Peyer's patch (tissue), 4 donors: ENCODE measurements at regions not wholly inside any gene's neighbourhood (a gene's known extent, or its start where the extent isn't known, plus 50 kb on each side); places are given as distances from the start of the nearest gene placed in this dataset.

Experiments used
- DNase-seq, 3 donors: peaks; one replicate each; pipeline ENCODE4 v3.0.0-alpha.2; 2017 to 2019
- H3K27ac ChIP-seq, 4 donors: fragments of 200-600 bp; sonication (generic); one replicate each; pipeline ENCODE4 v1.5.1; 2016 to 2019
- H3K27me3 ChIP-seq, 2 donors: fragments of 200-600 bp; sonication (generic); one replicate each; pipeline ENCODE4 v1.5.1; 2019
- H3K36me3 ChIP-seq, 3 donors: fragments of 200-600 bp; sonication (generic); one replicate each; pipeline ENCODE4 v1.5.1; 2016 to 2019
- H3K4me1 ChIP-seq, 4 donors: fragments of 200-600 bp; sonication (generic); one replicate each; pipeline ENCODE4 v1.5.1; 2016 to 2019
- H3K4me3 ChIP-seq, 4 donors: fragments of 200-600 bp; sonication (generic); 1 replicate in 3 of 4; 2 replicates in 1 of 4; pipeline ENCODE4 v1.5.1; 2016 to 2019; ENCODE audit warnings: mild to moderate bottlenecking in 1 of 4
- H3K9me3 ChIP-seq, 4 donors: fragments of 200-600 bp; sonication (generic); one replicate each; pipeline ENCODE4 v1.5.1; 2016 to 2019; ENCODE audit warnings: mild to moderate bottlenecking in 1 of 4
- POLR2A ChIP-seq, 2 donors: fragments of 450-650 bp; IDR thresholded peaks; one replicate each; pipeline ENCODE4 v1.5.1; 2017; ENCODE audit warnings: antibody characterized with exemption in 2 of 2, mild to moderate bottlenecking in 2 of 2, moderate library complexity in 2 of 2
- TF ChIP-seq, protein P1 (sequence below), 6 experiments: fragments of 450-650 bp in 4 of 6; fragments of 200-600 bp in 2 of 6; sonication (generic) in 1 of 6; IDR thresholded peaks; one replicate each; pipeline ENCODE4 v1.5.1; 2017 to 2019; ENCODE audit warnings: antibody characterized with exemption in 6 of 6, mild to moderate bottlenecking in 3 of 6, moderate library complexity in 1 of 6

DNA sequence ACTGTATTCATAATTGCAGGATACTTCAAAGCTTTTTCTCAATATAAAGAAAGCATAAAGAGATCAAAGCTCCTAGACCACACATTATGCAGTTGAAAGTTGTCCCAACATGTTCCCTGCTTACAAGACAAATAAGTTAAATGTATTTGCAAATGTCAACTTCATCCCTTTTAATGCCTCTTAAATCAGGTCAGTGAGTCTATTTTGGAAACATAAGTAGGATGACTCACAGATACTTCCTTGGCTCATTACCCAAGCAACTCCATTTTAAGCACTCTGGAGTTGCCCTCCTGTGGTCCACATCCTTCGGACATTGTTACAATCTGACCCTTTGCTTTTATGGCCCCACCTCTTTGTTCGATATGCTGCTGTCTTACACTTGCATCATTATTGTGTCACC, 162.0 kb downstream of the FAXC start:
- no peaks in the 10 kb centered on the region for H3K27me3 ChIP-seq
- no peak for DNase-seq
- H3K27ac ChIP-seq = no peak overlapping the region
- no peaks in the 10 kb centered on the region for H3K36me3 ChIP-seq
- no peak overlapping the region for H3K4me3 ChIP-seq
- TF ChIP-seq, protein P1, sequence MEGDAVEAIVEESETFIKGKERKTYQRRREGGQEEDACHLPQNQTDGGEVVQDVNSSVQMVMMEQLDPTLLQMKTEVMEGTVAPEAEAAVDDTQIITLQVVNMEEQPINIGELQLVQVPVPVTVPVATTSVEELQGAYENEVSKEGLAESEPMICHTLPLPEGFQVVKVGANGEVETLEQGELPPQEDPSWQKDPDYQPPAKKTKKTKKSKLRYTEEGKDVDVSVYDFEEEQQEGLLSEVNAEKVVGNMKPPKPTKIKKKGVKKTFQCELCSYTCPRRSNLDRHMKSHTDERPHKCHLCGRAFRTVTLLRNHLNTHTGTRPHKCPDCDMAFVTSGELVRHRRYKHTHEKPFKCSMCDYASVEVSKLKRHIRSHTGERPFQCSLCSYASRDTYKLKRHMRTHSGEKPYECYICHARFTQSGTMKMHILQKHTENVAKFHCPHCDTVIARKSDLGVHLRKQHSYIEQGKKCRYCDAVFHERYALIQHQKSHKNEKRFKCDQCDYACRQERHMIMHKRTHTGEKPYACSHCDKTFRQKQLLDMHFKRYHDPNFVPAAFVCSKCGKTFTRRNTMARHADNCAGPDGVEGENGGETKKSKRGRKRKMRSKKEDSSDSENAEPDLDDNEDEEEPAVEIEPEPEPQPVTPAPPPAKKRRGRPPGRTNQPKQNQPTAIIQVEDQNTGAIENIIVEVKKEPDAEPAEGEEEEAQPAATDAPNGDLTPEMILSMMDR (IDR thresholded peaks at IDR 0.05) = no peak
- no peak for TF ChIP-seq POLR2A (IDR thresholded peaks at IDR 0.05)
- no peaks in the 10 kb centered on the region for H3K4me1 ChIP-seq
- no peaks in the 10 kb centered on the region for H3K9me3 ChIP-seq

DNA sequence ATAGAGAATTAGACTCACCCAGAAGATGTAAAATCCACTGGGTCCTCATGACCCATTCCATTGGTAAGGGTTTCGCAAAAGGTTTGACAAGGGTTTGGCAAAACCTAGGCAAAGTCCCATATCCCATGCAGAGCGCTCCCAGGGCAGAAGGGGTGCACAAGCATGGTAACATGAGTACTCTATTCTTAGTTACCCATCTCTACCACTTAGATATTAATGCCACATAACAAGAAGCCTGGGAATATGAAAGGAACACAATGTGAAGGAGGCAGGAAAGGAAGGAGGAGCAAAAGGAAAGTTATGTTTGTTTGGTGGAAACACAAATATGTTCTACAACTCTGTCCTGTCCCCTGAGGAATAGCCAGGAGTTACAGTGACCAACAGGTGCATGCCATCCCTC, 163.1 kb downstream of the FAXC start:
- Histone ChIP-seq H3K36me3 (no peaks in the 10 kb centered on the region), H3K9me3 (no peaks in the 10 kb centered on the region), H3K27me3 (no peaks in the 10 kb centered on the region), H3K4me1 (no peaks in the 10 kb centered on the region), H3K27ac (no peak overlapping the region), H3K4me3 (no peak overlapping the region)
- TF ChIP-seq, protein P1 (IDR thresholded peaks at IDR 0.05) = no peak
- no peak for TF ChIP-seq POLR2A (IDR thresholded peaks at IDR 0.05)
- no peak for DNase-seq

DNA sequence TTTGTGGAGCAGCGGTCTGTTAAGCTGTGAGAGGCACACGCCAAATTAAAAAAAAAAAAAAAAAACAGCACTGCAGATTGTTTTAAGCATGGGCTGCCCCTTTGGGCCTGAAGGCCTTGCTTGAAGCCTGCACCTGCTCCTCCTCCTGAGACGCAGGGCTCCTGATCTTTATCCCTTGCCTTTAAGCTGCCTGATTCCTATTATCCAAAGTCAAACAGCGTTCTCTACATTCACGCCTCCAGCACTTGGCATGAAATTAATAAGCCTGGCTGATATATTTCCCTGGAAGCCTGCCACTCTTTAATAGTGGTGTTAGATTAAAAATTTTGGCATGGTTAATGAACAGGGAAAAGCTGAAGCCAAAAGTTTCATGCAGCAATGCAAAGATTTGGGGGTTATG, 163.9 kb downstream of the FAXC start:
- Histone ChIP-seq H3K4me1 (no peaks in the 10 kb centered on the region), H3K9me3 (no peaks in the 10 kb centered on the region), H3K4me3 (no peak overlapping the region), H3K27ac (no peak overlapping the region), H3K36me3 (no peaks in the 10 kb centered on the region), H3K27me3 (no peaks in the 10 kb centered on the region)
- TF ChIP-seq, protein P1 (IDR thresholded peaks at IDR 0.05) = no peak
- TF ChIP-seq POLR2A (IDR thresholded peaks at IDR 0.05) = no peak
- no peak for DNase-seq

DNA sequence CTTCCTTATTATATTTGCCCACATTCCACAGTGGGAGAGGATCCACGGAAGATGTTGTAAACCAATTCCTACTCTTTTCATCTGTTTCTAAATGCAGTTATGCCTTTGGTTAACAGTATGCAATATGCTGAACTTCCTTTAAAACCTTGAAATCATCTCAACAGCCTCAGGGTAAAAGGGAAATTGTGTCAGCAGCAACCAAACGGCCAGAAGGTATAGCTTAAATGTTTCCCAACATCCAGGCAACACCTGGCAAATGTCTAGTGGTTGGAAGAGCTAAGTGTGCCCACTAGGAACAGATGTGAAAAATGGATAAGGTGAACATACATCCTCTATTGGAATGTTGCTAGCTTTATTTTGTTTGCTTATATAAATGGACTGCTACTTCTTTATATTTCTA, 164.8 kb downstream of the FAXC start:
- Histone ChIP-seq H3K36me3 (no peaks in the 10 kb centered on the region), H3K4me1 (no peaks in the 10 kb centered on the region), H3K27ac (no peak overlapping the region), H3K27me3 (no peaks in the 10 kb centered on the region), H3K4me3 (no peak overlapping the region), H3K9me3 (peaks cover 0 to 4% (median 0%) of the 10 kb centered on the region in 4 donors)
- DNase-seq = no peak
- TF ChIP-seq, protein P1 (IDR thresholded peaks at IDR 0.05) = no peak
- TF ChIP-seq POLR2A (IDR thresholded peaks at IDR 0.05) = no peak

DNA sequence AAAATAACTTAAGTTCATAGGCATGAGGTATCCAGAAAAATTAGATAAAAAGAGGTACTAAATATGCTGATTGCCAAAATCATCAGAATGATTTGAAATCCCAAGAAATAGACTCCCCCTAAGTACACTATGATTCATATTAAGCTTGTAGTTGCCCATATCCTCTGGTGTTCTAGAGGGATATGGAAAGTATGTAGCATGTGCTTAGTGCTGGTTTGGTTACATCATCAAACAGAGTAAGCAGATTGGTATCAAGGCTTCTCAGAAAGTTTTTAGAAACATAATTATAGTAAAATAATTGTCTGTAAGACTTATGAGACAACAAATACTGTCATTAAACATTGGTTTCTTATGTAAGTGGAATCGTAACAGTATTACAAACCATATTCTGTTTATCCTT, 166.4 kb downstream of the FAXC start:
- H3K27ac ChIP-seq = no peak overlapping the region
- TF ChIP-seq, protein P1 (IDR thresholded peaks at IDR 0.05) = no peak
- peaks cover 0 to 4% (median 0%) of the 10 kb centered on the region in 4 donors for H3K9me3 ChIP-seq
- H3K27me3 ChIP-seq = no peaks in the 10 kb centered on the region
- no peak overlapping the region for H3K4me3 ChIP-seq
- no peaks in the 10 kb centered on the region for H3K36me3 ChIP-seq
- no peak for DNase-seq
- no peaks in the 10 kb centered on the region for H3K4me1 ChIP-seq

DNA sequence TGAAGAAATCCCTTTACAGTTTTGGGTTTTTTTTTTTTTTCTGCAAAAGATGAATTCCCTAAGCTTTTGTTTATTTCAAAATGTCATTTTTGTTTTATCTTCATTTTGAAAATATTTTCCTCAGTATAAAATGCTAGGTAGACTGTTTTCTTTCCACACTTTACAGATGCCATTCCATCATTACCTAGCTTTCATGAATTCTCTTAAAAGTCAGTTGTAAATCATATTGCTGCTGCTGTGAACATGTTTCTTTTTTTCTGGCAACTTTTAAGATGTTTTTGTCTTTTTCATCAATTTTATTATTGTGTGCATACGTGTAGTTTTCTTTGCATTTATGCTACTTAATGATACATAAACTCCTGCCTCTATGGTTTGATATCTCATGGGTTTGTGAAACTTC, 168.3 kb downstream of the FAXC start:
- no peak for DNase-seq
- Histone ChIP-seq H3K9me3 (peaks cover 0 to 4% (median 0%) of the 10 kb centered on the region in 4 donors), H3K27me3 (no peaks in the 10 kb centered on the region), H3K4me1 (no peaks in the 10 kb centered on the region), H3K27ac (no peak overlapping the region), H3K4me3 (no peak overlapping the region), H3K36me3 (no peaks in the 10 kb centered on the region)
- no peak for TF ChIP-seq POLR2A (IDR thresholded peaks at IDR 0.05)
- TF ChIP-seq, protein P1 (IDR thresholded peaks at IDR 0.05) = no peak
